Muscle layer of duodenum (tissue), 2 donors: ENCODE measurements at regions not wholly inside any gene's neighbourhood (a gene's known extent, or its start where the extent isn't known, plus 50 kb on each side); places are given as distances from the start of the nearest gene placed in this dataset.
"Not testable (repeated sequence)": the region's sequence is repeated elsewhere in the genome, so short reads cannot be mapped to it uniquely, and the experiment has no call there.

Source experiments
- H3K27ac ChIP-seq: one replicate; pipeline ENCODE4 v1.7.0; 2013; ENCODE audit warnings: mild to moderate bottlenecking, low read length
- H3K27me3 ChIP-seq: one replicate; pipeline ENCODE4 v1.7.0; 2013; ENCODE audit warnings: low read depth, mild to moderate bottlenecking, control low read depth, low read length
- H3K36me3 ChIP-seq, 2 donors: one replicate each; pipeline ENCODE4 v1.7.0; 2013; ENCODE audit warnings: low read length in 2 of 2, control low read depth in 1 of 2, mild to moderate bottlenecking in 1 of 2; ENCODE audit not compliant: insufficient read depth in 2 of 2, control insufficient read depth in 1 of 2
- H3K4me1 ChIP-seq, 2 donors: one replicate each; pipeline ENCODE4 v1.7.0; 2013; ENCODE audit warnings: low read length in 2 of 2, mild to moderate bottlenecking in 2 of 2, control low read depth in 1 of 2, moderate library complexity in 1 of 2; ENCODE audit not compliant: insufficient read depth in 2 of 2, control insufficient read depth in 1 of 2
- H3K4me3 ChIP-seq, 2 donors: one replicate each; pipeline ENCODE4 v1.7.0; 2013; ENCODE audit warnings: low read length in 2 of 2, low read depth in 1 of 2, mild to moderate bottlenecking in 1 of 2
- H3K9me3 ChIP-seq, 2 donors: one replicate each; pipeline ENCODE4 v1.7.0; 2013; ENCODE audit warnings: low read length in 2 of 2, control low read depth in 1 of 2, mild to moderate bottlenecking in 1 of 2; ENCODE audit not compliant: control insufficient read depth in 1 of 2
- donor health status: healthy.

- no peaks in the 10 kb centered on the region for H3K4me1 ChIP-seq
- no peak overlapping the region for H3K4me3 ChIP-seq
- H3K36me3 ChIP-seq, result no peaks in the 10 kb centered on the region
- peaks cover 0 to 11% of the 10 kb centered on the region in 2 donors for H3K9me3 ChIP-seq
- H3K27ac ChIP-seq, result no peak overlapping the region
- H3K27me3 ChIP-seq, result no peaks in the 10 kb centered on the region
These were observed 130.0 kb downstream of the CPZ start for GRCh38 chr4:8722556-8722955.

- Histone ChIP-seq H3K36me3 (no peaks in the 10 kb centered on the region), H3K27ac (no peak overlapping the region), H3K4me1 (no peaks in the 10 kb centered on the region), H3K27me3 (no peaks in the 10 kb centered on the region), H3K9me3 (peaks cover 0 to 11% of the 10 kb centered on the region in 2 donors), H3K4me3 (no peak overlapping the region)
These were observed 129.1 kb downstream of the CPZ start for GRCh38 chr4:8721621-8722020.

GRCh38 chr4:8719421-8719820 is 126.9 kb downstream of the CPZ start:
- peaks cover 4 to 15% of the 10 kb centered on the region in 2 donors for H3K9me3 ChIP-seq
- no peaks in the 10 kb centered on the region for H3K4me1 ChIP-seq
- no peak overlapping the region for H3K4me3 ChIP-seq
- no peaks in the 10 kb centered on the region for H3K36me3 ChIP-seq
- H3K27ac ChIP-seq, result no peak overlapping the region
- H3K27me3 ChIP-seq, result no peaks in the 10 kb centered on the region

- H3K36me3 ChIP-seq, H3K4me1 ChIP-seq, H3K27ac ChIP-seq, H3K4me3 ChIP-seq, H3K27me3 ChIP-seq: not testable (repeated sequence)
- peaks cover 12 to 22% of the 10 kb centered on the region in 2 donors for H3K9me3 ChIP-seq
These were observed 124.9 kb downstream of the CPZ start for GRCh38 chr4:8717470-8717869.

- Histone ChIP-seq H3K27ac (no peak overlapping the region), H3K4me3 (peak overlapping the region in 1 of 2 donors; percentile 24), H3K36me3 (no peaks in the 10 kb centered on the region), H3K4me1 (no peaks in the 10 kb centered on the region), H3K9me3 (peaks cover 12 to 15% of the 10 kb centered on the region in 2 donors), H3K27me3 (no peaks in the 10 kb centered on the region)
These were observed 118.4 kb downstream of the CPZ start for GRCh38 chr4:8710946-8711345.

- H3K27ac ChIP-seq, result no peak overlapping the region
- no peaks in the 10 kb centered on the region for H3K36me3 ChIP-seq
- H3K27me3 ChIP-seq, result no peaks in the 10 kb centered on the region
- H3K4me1 ChIP-seq, result no peaks in the 10 kb centered on the region
- H3K9me3 ChIP-seq, result peaks cover 12 to 15% of the 10 kb centered on the region in 2 donors
- no peak overlapping the region for H3K4me3 ChIP-seq
These were observed 117.9 kb downstream of the CPZ start for GRCh38 chr4:8710416-8710815.

GRCh38 chr4:8709729-8710360 is 117.3 kb downstream of the CPZ start:
- no peak overlapping the region for H3K4me3 ChIP-seq
- no peaks in the 10 kb centered on the region for H3K27me3 ChIP-seq
- no peaks in the 10 kb centered on the region for H3K36me3 ChIP-seq
- no peaks in the 10 kb centered on the region for H3K4me1 ChIP-seq
- H3K27ac ChIP-seq, result no peak overlapping the region
- H3K9me3 ChIP-seq, result peaks cover 10 to 12% of the 10 kb centered on the region in 2 donors

- Histone ChIP-seq H3K9me3 (peaks cover 8 to 11% of the 10 kb centered on the region in 2 donors), H3K36me3 (no peaks in the 10 kb centered on the region)
These were observed 116.6 kb downstream of the CPZ start for GRCh38 chr4:8709050-8709728.

GRCh38 chr4:8708401-8709021 is 115.9 kb downstream of the CPZ start:
- Histone ChIP-seq H3K27me3 (no peaks in the 10 kb centered on the region), H3K36me3 (no peaks in the 10 kb centered on the region), H3K27ac (no peak overlapping the region), H3K4me1 (no peaks in the 10 kb centered on the region), H3K9me3 (peaks cover 8 to 11% of the 10 kb centered on the region in 2 donors), H3K4me3 (no peak overlapping the region)

More at GRCh38 chr4:8709050-8709728, 116.6 kb downstream of the CPZ start:
- Histone ChIP-seq H3K27ac (no peak overlapping the region), H3K27me3 (no peaks in the 10 kb centered on the region), H3K4me3 (no peak overlapping the region), H3K4me1 (no peaks in the 10 kb centered on the region)

- no peak overlapping the region for H3K27ac ChIP-seq
- peaks cover 0 to under 1% of the 10 kb centered on the region in 2 donors for H3K9me3 ChIP-seq
- H3K27me3 ChIP-seq, result no peaks in the 10 kb centered on the region
- H3K4me1 ChIP-seq, result no peaks in the 10 kb centered on the region
- H3K4me3 ChIP-seq, result no peak overlapping the region
- no peaks in the 10 kb centered on the region for H3K36me3 ChIP-seq
These were observed 114.6 kb downstream of the CPZ start for GRCh38 chr4:8707045-8707781.
